KMS-11 (cell line): ENCODE measurements at regions not wholly inside any gene's neighbourhood (a gene's known extent, or its start where the extent isn't known, plus 50 kb on each side); places are given as distances from the start of the nearest gene placed in this dataset.

Experiments used
- H2AFZ ChIP-seq: fragments of 200-600 bp; sonication (generic); 2 replicates; pipeline ENCODE4 v1.6.1; 2016; ENCODE audit warnings: antibody characterized with exemption, mixed run types, low read depth
- H3K27ac ChIP-seq: fragments of 200-600 bp; sonication (generic); 2 replicates; pipeline ENCODE4 v1.6.1; 2016; ENCODE audit warnings: mild to moderate bottlenecking, mixed run types
- H3K27me3 ChIP-seq: fragments of 200-600 bp; sonication (generic); 2 replicates; pipeline ENCODE4 v1.6.1; 2017; ENCODE audit warnings: mild to moderate bottlenecking, low read depth, mixed run types, moderate library complexity; ENCODE audit not compliant: insufficient read depth
- H3K36me3 ChIP-seq: fragments of 200-600 bp; sonication (generic); 2 replicates; pipeline ENCODE4 v1.6.1; 2017; ENCODE audit warnings: mild to moderate bottlenecking, mixed run types; ENCODE audit not compliant: insufficient read depth
- H3K4me1 ChIP-seq: fragments of 200-600 bp; sonication (generic); 2 replicates; pipeline ENCODE4 v1.6.1; 2016; ENCODE audit warnings: mild to moderate bottlenecking, low read depth, mixed run types; ENCODE audit not compliant: poor library complexity, severe bottlenecking
- H3K4me2 ChIP-seq: fragments of 200-600 bp; sonication (generic); 2 replicates; pipeline ENCODE4 v1.7.0; 2016; ENCODE audit warnings: mild to moderate bottlenecking, mixed run types
- H3K4me3 ChIP-seq: fragments of 200-600 bp; sonication (generic); IDR thresholded peaks from 2 replicates; pipeline ENCODE4 v1.6.1; 2017; ENCODE audit warnings: low read depth, low read length, mixed read lengths; ENCODE audit not compliant: insufficient read depth
- H3K79me2 ChIP-seq: fragments of 200-600 bp; sonication (generic); 2 replicates; pipeline ENCODE4 v1.6.1; 2016; ENCODE audit warnings: low read depth, mixed run types; ENCODE audit not compliant: insufficient read depth
- H3K9ac ChIP-seq: fragments of 200-600 bp; sonication (generic); 2 replicates; pipeline ENCODE4 v1.6.1; 2016; ENCODE audit warnings: mild to moderate bottlenecking, mixed run types
- H4K20me1 ChIP-seq: fragments of 200-600 bp; sonication (generic); 2 replicates; pipeline ENCODE4 v1.6.1; 2016; ENCODE audit warnings: mild to moderate bottlenecking, mixed run types; ENCODE audit not compliant: insufficient read depth
- CTCF ChIP-seq: fragments of 200-600 bp; sonication (generic); conservative IDR thresholded peaks from 2 replicates; pipeline ENCODE4 v1.6.1; 2017; ENCODE audit warnings: low read depth, mild to moderate bottlenecking, antibody characterized with exemption, low read length, moderate library complexity, mixed read lengths

DNA sequence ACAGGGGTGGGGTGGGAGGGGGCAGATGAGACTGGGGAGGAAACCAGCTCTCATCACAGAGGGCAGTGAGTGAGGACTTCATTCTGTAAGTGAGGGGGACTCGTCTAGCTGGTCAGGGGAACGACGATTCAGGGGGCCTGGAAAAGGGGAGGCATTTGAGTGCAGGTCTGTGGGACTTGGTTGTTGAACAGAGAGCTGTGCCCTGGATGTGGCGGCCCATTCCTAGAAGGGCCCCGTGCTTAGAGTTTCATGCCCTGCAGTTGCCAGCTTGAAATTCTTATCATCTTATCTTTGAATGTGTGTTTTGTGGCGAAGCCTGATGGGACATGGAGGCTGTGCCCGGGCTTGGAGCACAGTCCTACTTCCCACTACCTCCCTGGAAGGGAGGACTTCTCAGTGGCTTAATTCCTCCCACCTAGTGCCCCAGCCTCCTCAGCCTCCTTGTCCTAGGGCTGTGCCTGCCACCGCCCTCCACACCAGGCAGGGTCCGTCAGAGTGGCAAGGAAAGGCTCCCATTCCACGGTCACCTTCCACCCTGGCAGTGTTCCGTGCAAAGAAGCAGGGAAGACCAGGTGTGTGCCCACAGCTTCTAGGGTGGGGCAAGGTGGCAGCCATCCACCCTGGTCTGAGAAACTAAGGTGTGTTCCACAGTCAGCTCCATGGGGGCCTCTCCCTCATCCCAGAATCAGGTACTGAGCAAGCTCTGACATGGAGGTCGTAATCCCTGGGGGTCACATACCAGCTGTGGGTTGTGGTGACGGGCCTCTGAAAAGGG lies 59.7 kb upstream of the LMO1 start:
- H2AFZ ChIP-seq = no peak overlapping the region
- no peak overlapping the region for H3K9ac ChIP-seq
- no peak overlapping the region for H3K4me3 ChIP-seq
- TF ChIP-seq CTCF = no peak
- H3K79me2 ChIP-seq = no peaks in the 10 kb centered on the region
- no peaks in the 10 kb centered on the region for H3K36me3 ChIP-seq
- H3K4me2 ChIP-seq = no peak overlapping the region
- H4K20me1 ChIP-seq = no peaks in the 10 kb centered on the region
- H3K27ac ChIP-seq = no peak overlapping the region
- no peaks in the 10 kb centered on the region for H3K27me3 ChIP-seq
- peaks cover 9% of the 10 kb centered on the region for H3K4me1 ChIP-seq

GRCh38 chr11:8321876-8322275 lies 58.2 kb upstream of the LMO1 start:
- H3K4me3 ChIP-seq = no peak overlapping the region
- no peak overlapping the region for H3K9ac ChIP-seq
- no peaks in the 10 kb centered on the region for H3K27me3 ChIP-seq
- H2AFZ ChIP-seq = no peak overlapping the region
- no peaks in the 10 kb centered on the region for H3K4me1 ChIP-seq
- no peaks in the 10 kb centered on the region for H3K36me3 ChIP-seq
- H3K4me2 ChIP-seq = no peak overlapping the region
- no peak for TF ChIP-seq CTCF
- no peaks in the 10 kb centered on the region for H4K20me1 ChIP-seq
- H3K27ac ChIP-seq = no peak overlapping the region
- H3K79me2 ChIP-seq = no peaks in the 10 kb centered on the region

DNA sequence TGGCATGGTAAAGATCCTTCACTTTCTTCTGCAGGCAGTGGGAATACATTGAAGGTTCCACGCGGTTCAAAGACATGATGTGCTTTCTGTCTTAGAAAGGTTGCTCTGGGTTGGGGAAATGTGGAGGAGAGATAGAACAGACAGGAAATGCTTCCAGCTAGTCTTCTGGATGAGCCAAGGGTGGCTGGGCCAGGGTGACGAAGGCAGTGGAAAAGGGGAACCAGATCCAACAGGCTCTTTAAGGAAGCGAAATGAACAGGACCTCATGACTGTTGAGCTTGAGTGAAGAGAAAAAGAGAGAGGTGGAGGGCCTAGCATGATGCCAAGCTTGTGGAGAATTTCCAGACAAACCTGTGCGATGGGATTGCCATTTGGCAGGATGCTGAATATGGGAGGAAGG lies 56.4 kb upstream of the LMO1 start:
- no peaks in the 10 kb centered on the region for H3K36me3 ChIP-seq
- H2AFZ ChIP-seq = no peak overlapping the region
- H3K4me2 ChIP-seq = no peak overlapping the region

DNA sequence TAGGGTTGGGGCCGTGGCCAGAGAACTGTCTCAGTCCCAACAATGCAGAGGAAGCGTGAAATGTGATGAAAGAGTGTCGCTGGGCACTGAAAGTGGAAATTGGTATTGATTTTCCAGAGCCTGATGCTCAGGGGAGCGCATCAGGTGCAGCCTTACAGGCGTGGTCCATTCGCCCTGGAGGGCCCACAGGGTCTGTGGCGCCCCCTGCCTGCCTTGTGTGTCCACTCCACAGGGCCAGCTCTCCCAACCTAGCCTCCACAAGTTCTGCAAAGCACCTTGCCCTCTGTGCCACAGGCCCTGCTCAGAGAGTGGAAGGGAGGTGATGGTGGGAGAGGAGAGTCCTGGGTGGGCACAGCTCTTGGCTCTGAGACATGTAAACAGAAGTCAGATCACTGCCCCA lies 54.9 kb upstream of the LMO1 start:
- Histone ChIP-seq H3K4me1 (no peaks in the 10 kb centered on the region), H3K4me3 (no peak overlapping the region), H3K9ac (no peak overlapping the region), H3K4me2 (no peak overlapping the region), H3K79me2 (no peaks in the 10 kb centered on the region), H3K27ac (no peak overlapping the region), H3K36me3 (no peaks in the 10 kb centered on the region), H2AFZ (no peak overlapping the region), H4K20me1 (no peaks in the 10 kb centered on the region), H3K27me3 (no peaks in the 10 kb centered on the region)
- TF ChIP-seq CTCF = no peak

More for the DNA sequence above, 56.4 kb upstream of the LMO1 start:
- no peak for TF ChIP-seq CTCF
- no peaks in the 10 kb centered on the region for H3K79me2 ChIP-seq
- H3K9ac ChIP-seq = no peak overlapping the region
- H3K4me3 ChIP-seq = no peak overlapping the region
- no peaks in the 10 kb centered on the region for H3K27me3 ChIP-seq
- no peak overlapping the region for H3K27ac ChIP-seq
- H4K20me1 ChIP-seq = no peaks in the 10 kb centered on the region
- no peaks in the 10 kb centered on the region for H3K4me1 ChIP-seq
